ENCODE measurements at regions not wholly inside any gene's neighbourhood (a gene's known extent, or its start where the extent isn't known, plus 50 kb on each side); places are given as distances from the start of the nearest gene placed in this dataset.
"Not testable (repeated sequence)": the region's sequence is repeated elsewhere in the genome, so short reads cannot be mapped to it uniquely, and the experiment has no call there.

DNA sequence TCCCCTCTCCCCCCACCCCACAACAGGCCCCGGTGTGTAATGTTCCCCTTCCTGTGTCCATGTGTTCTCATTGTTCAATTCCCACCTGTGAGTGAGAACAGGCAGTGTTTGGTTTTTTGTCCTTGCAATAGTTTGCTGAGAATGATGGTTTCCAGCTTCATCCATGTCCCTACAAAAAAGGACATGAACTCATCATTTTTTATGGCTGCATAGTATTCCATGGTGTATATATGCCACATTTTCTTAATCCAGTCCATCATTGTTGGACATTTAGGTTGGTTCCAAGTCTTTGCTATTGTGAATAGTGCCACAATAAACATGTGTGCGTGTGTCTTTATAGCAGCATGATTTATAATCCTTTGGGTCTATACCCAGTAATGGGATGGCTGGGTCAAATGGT, 176.4 kb upstream of the C1GALT1 start:
- TF ChIP-seq, protein P1, sequence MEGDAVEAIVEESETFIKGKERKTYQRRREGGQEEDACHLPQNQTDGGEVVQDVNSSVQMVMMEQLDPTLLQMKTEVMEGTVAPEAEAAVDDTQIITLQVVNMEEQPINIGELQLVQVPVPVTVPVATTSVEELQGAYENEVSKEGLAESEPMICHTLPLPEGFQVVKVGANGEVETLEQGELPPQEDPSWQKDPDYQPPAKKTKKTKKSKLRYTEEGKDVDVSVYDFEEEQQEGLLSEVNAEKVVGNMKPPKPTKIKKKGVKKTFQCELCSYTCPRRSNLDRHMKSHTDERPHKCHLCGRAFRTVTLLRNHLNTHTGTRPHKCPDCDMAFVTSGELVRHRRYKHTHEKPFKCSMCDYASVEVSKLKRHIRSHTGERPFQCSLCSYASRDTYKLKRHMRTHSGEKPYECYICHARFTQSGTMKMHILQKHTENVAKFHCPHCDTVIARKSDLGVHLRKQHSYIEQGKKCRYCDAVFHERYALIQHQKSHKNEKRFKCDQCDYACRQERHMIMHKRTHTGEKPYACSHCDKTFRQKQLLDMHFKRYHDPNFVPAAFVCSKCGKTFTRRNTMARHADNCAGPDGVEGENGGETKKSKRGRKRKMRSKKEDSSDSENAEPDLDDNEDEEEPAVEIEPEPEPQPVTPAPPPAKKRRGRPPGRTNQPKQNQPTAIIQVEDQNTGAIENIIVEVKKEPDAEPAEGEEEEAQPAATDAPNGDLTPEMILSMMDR (IDR thresholded peaks at IDR 0.05) = not testable (repeated sequence)
- not testable (repeated sequence) for TF ChIP-seq POLR2A (IDR thresholded peaks at IDR 0.05)

All from tibial nerve (tissue), 3 donors.